K562 (cell line): ENCODE measurements at regions not wholly inside any gene's neighbourhood (a gene's known extent, or its start where the extent isn't known, plus 50 kb on each side); places are given as distances from the start of the nearest gene placed in this dataset.

Experiments
- ATAC-seq: fragments of 200-7000 bp; cut with Tn5 transposase; 3 replicates; pipeline ENCODE4 v1.9.1; 2020; ENCODE audit warnings: moderate library complexity
- BruUV-seq: library from RNA; stranded (reverse); fragments of 400-500 nt; replicated peaks from 2 replicates; lab custom pipeline; 2021; lab: Mats Ljungman, UMichigan
- CTCF ChIA-PET: fragments of 300-600 bp; formaldehyde crosslinking; extraction: SDS; loops from one replicate; lab custom pipeline; 2021; ENCODE audit warnings: low intra/inter-chr PET ratio; lab: Yijun Ruan, JAX
- POLR2A ChIA-PET: fragments of 300-600, 350-650 bp; sonication (Branson Sonifier 250); formaldehyde crosslinking; extraction: SDS; loops from one replicate; lab custom pipeline; 2021; ENCODE audit warnings: antibody characterized with exemption, inconsistent platforms; lab: Yijun Ruan, JAX
- DNase-seq, 4 experiments: peaks; one replicate each; pipeline versions ENCODE4 v3.0.0 to v3.0.0-alpha.2; 2011 to 2018; ENCODE audit warnings: low spot score in 3 of 4, mixed read lengths in 3 of 4; ENCODE audit errors: extremely low read depth in 1 of 4
- FAIRE-seq: peaks from 2 replicates; lab custom pipeline; 2011; peaks lifted over from hg19 to GRCh38; lab: Jason Lieb, UNC
- H2AFZ ChIP-seq: 2 replicates; pipeline ENCODE4 v1.6.0; 2011; ENCODE audit warnings: low read depth, low read length, control low read depth, inconsistent platforms
- H3K27ac ChIP-seq: fragments of 200-600 bp; 3 replicates; pipeline ENCODE4 v1.8.0; 2011; ENCODE audit warnings: low read depth, mild to moderate bottlenecking, control low read depth, inconsistent platforms, low read length, moderate library complexity, mixed read lengths; ENCODE audit errors: extremely low read depth
- H3K27me3 ChIP-seq, 2 experiments: fragments of 300-600 bp in 1 of 2; 2 replicates in 1 of 2; 3 replicates in 1 of 2; pipeline versions ENCODE4 v1.6.0 to v1.8.0; 2011; ENCODE audit warnings: inconsistent platforms in 2 of 2, low read length in 2 of 2, mild to moderate bottlenecking in 1 of 2, mixed read lengths in 1 of 2, moderate library complexity in 1 of 2; ENCODE audit not compliant: control insufficient read depth in 2 of 2, insufficient read depth in 2 of 2
- H3K36me3 ChIP-seq: fragments of 300-600 bp; 3 replicates; pipeline ENCODE4 v1.8.0; 2011; ENCODE audit warnings: mild to moderate bottlenecking, low read length, inconsistent platforms; ENCODE audit not compliant: control insufficient read depth, insufficient read depth
- H3K4me1 ChIP-seq, 2 experiments: fragments of 200-600 bp in 1 of 2; replicated peaks in 1 of 2; 2 replicates in 1 of 2; 3 replicates in 1 of 2; pipeline versions ENCODE4 v1.5.1 to v1.8.0; 2011; ENCODE audit warnings: inconsistent platforms in 2 of 2, low read length in 2 of 2, mild to moderate bottlenecking in 1 of 2, mixed read lengths in 1 of 2, moderate library complexity in 1 of 2; ENCODE audit not compliant: control insufficient read depth in 2 of 2, insufficient read depth in 2 of 2
- H3K4me2 ChIP-seq: 2 replicates; pipeline ENCODE4 v1.6.1; 2011; ENCODE audit warnings: low read length, control low read depth, inconsistent platforms, mixed read lengths; ENCODE audit not compliant: insufficient read depth
- H3K4me3 ChIP-seq: fragments of 200-600 bp; sonication (generic), shearing (Covaris generic); 2 replicates; pipeline ENCODE4 v1.5.1; 2016; ENCODE audit warnings: control low read depth, inconsistent platforms
- H3K79me2 ChIP-seq: fragments of 200-600 bp; 3 replicates; pipeline ENCODE4 v1.8.0; 2011; ENCODE audit warnings: low read length, inconsistent platforms; ENCODE audit not compliant: control insufficient read depth, insufficient read depth
- H3K9ac ChIP-seq, 2 experiments: 2 replicates each; pipeline versions ENCODE4 v1.6.0 to v1.6.1; 2011; ENCODE audit warnings: low read depth in 2 of 2, low read length in 2 of 2, control low read depth in 1 of 2, inconsistent platforms in 1 of 2, mild to moderate bottlenecking in 1 of 2, mixed read lengths in 1 of 2; ENCODE audit not compliant: insufficient read depth in 1 of 2
- H3K9me1 ChIP-seq: one replicate; pipeline ENCODE4 v1.6.0; 2011; ENCODE audit warnings: inconsistent platforms, mild to moderate bottlenecking, low read length, moderate library complexity; ENCODE audit not compliant: control insufficient read depth, insufficient read depth
- H3K9me3 ChIP-seq: replicated peaks from 2 replicates; pipeline ENCODE4 v1.5.1; 2011; ENCODE audit warnings: low read depth, low read length, inconsistent platforms; ENCODE audit not compliant: control insufficient read depth, insufficient read depth
- H4K20me1 ChIP-seq: replicated peaks from 2 replicates; pipeline ENCODE4 v1.6.1; 2011; ENCODE audit warnings: low read length, inconsistent platforms, mixed read lengths; ENCODE audit not compliant: control insufficient read depth, insufficient read depth
- ZMIZ1 ChIP-seq, 2 experiments: fragments of 150-350 bp in 1 of 2; IDR thresholded peaks; 2 replicates each; pipeline ENCODE4 v1.6.1; 2012 to 2016; ENCODE audit warnings: low read depth in 2 of 2, low read length in 2 of 2, mild to moderate bottlenecking in 1 of 2, moderate library complexity in 1 of 2
- ZNF253 ChIP-seq: fragments of 250-450 bp; sonication (Bioruptor Pico); conservative IDR thresholded peaks from 2 replicates; pipeline ENCODE4 v1.6.1; 2021; ENCODE audit warnings: mild to moderate bottlenecking
- WGBS: fragments of 100-300 bp; shearing (Covaris generic); methylation state at CpG from one replicate; pipeline ENCODE4 v1.1.6; 2016; ENCODE audit warnings: low coverage, mixed read lengths; ENCODE audit not compliant: insufficient coverage; ENCODE audit errors: missing lambda C conversion rate; 5-methylcytosine and 5-hydroxymethylcytosine counted together
- in situ Hi-C: fragments of 300-500 bp; cut with MboI; formaldehyde crosslinking; loops from 4 replicates; pipeline ENCODE4 v1.15.0; 2018; ENCODE audit warnings: inconsistent platforms, mixed read lengths
- intact Hi-C: fragments of 100-400 bp; cut with micrococcal nuclease; formaldehyde crosslinking; loops from 2 replicates; pipeline ENCODE4 v1.14.2; 2022

- H2AFZ ChIP-seq = no peak overlapping the region
- H3K9me1 ChIP-seq = no peaks in the 10 kb centered on the region
- no peaks in the 10 kb centered on the region for H3K4me1 ChIP-seq
- DNase-seq (no peak), FAIRE-seq (no peak), ATAC-seq (no peak)
- H3K9ac ChIP-seq = no peak overlapping the region
- H3K4me3 ChIP-seq = no peak overlapping the region
- in situ Hi-C loops = no loop called here
- no TSS peak for BruUV-seq
- no peaks in the 10 kb centered on the region; the same call in 1 of the 2 replicates for H4K20me1 ChIP-seq
- WGBS = 6% methylated on average over 8 of the region's 8 CpGs
- H3K27me3 ChIP-seq = peaks cover 49 to 70% of the 10 kb centered on the region in 2 experiments
- TF ChIP-seq ZNF253 (CRISPR knock-in tag) = no peak
- no peak for TF ChIP-seq ZMIZ1 (IDR thresholded peaks at IDR 0.05; ENCODE audit: low read depth in 2 of 2, low read length in 2 of 2)
- intact Hi-C loops = no loop called here
- H3K79me2 ChIP-seq = no peaks in the 10 kb centered on the region
- no peak overlapping the region for H3K4me2 ChIP-seq
- CTCF ChIA-PET = no interaction called here
- POLR2A ChIA-PET = interaction anchor here (0.7 kb wide), 1 partner anchor 18 kb away, joined by 3 read pairs; no protein-coding TSS in a partner anchor
- H3K36me3 ChIP-seq = no peaks in the 10 kb centered on the region
- no peak overlapping the region for H3K27ac ChIP-seq
- H3K9me3 ChIP-seq = no peaks in the 10 kb centered on the region
Measured at GRCh38 chr6:3663081-3663480, 88.4 kb downstream of the PXDC1 start.
